GM12878 (cell line): ENCODE measurements at regions not wholly inside any gene's neighbourhood (a gene's known extent, or its start where the extent isn't known, plus 50 kb on each side); places are given as distances from the start of the nearest gene placed in this dataset.

Experiments used
- BHLHE40 ChIP-seq, 2 experiments: fragments of 450-650 bp in 1 of 2; IDR thresholded peaks; 2 replicates each; pipeline ENCODE4 v1.6.1; 2011 to 2017; ENCODE audit warnings: low read depth in 2 of 2, borderline replicate concordance in 1 of 2, improper control_type of control experiment in 1 of 2, low read length in 1 of 2, mild to moderate bottlenecking in 1 of 2
- BMI1 ChIP-seq: fragments of 450-650 bp; IDR thresholded peaks from 2 replicates; pipeline ENCODE4 v1.6.1; 2016; ENCODE audit warnings: mild to moderate bottlenecking, moderate library complexity, borderline replicate concordance
- CBX3 ChIP-seq: fragments of 200-600 bp; sonication (generic); IDR thresholded peaks from 2 replicates; pipeline ENCODE4 v1.6.1; 2016; ENCODE audit warnings: low read depth, borderline replicate concordance
- DPF2 ChIP-seq: fragments of 450-650 bp; IDR thresholded peaks from 2 replicates; pipeline ENCODE4 v1.6.1; 2017; ENCODE audit warnings: mild to moderate bottlenecking
- E4F1 ChIP-seq: fragments of 450-650 bp; IDR thresholded peaks from 2 replicates; pipeline ENCODE4 v1.6.1; 2018; ENCODE audit warnings: borderline replicate concordance, mild to moderate bottlenecking; ENCODE audit not compliant: partially characterized antibody
- GATAD2B ChIP-seq: fragments of 450-650 bp; conservative IDR thresholded peaks from 2 replicates; pipeline ENCODE4 v1.6.1; 2017; ENCODE audit warnings: low read depth, mild to moderate bottlenecking, moderate library complexity
- IKZF1 ChIP-seq: fragments of 450-650 bp; conservative IDR thresholded peaks from 2 replicates; pipeline ENCODE4 v1.6.1; 2017; ENCODE audit warnings: antibody characterized with exemption, mild to moderate bottlenecking
- JUND ChIP-seq: IDR thresholded peaks from 2 replicates; pipeline ENCODE4 v1.6.1; 2012; ENCODE audit warnings: low read depth, mild to moderate bottlenecking, low read length, improper control_type of control experiment, moderate library complexity
- POLR2A ChIP-seq: IDR thresholded peaks from 2 replicates; pipeline ENCODE4 v1.6.1; 2011; ENCODE audit warnings: low read depth, mild to moderate bottlenecking, low read length
- PRDM15 ChIP-seq: fragments of 450-650 bp; formaldehyde crosslinking; IDR thresholded peaks from 2 replicates; pipeline ENCODE4 v1.4.0; 2020; ENCODE audit warnings: mild to moderate bottlenecking, moderate library complexity
- RAD21 ChIP-seq: IDR thresholded peaks from 2 replicates; pipeline ENCODE4 v1.6.1; 2011; ENCODE audit warnings: mild to moderate bottlenecking, low read depth, low read length, moderate library complexity; ENCODE audit not compliant: insufficient read depth
- RUNX3 ChIP-seq: IDR thresholded peaks from 2 replicates; pipeline ENCODE4 v1.6.1; 2012; ENCODE audit warnings: low read length, inconsistent platforms
- TF ChIP-seq, protein P1 (sequence below): fragments of 450-650 bp; IDR thresholded peaks from 2 replicates; pipeline ENCODE4 v1.6.1; 2016; ENCODE audit warnings: mild to moderate bottlenecking, moderate library complexity, borderline replicate concordance
- TF ChIP-seq, protein P2 (sequence below): IDR thresholded peaks from 2 replicates; pipeline ENCODE4 v1.6.1; 2011; ENCODE audit warnings: low read depth, low read length, improper control_type of control experiment, borderline replicate concordance
- TF ChIP-seq, protein P3 (sequence below): fragments of 450-650 bp; IDR thresholded peaks from 2 replicates; pipeline ENCODE4 v1.6.1; 2017; ENCODE audit warnings: mild to moderate bottlenecking, moderate library complexity

DNA sequence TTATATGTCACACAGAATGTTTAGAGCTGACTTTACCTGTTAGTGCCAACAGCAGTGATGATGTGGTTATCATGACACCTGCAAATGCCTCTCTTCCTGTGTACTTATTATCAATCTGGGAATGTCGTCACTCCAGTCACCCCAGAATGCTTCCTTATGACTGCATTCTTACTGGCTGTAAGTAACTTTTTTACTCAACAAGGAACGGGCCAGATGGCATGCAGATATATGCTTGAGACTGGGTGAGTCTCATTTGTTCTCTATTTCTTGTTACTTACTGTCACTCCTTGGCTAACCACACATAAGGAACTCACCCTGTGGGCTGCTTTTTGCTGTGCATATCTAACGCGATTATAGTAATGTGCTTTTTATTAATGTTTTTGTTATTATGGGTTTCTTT lies 385.5 kb upstream of the MEF2C start (continued):
- TF ChIP-seq PRDM15 (CRISPR knock-in tag) (no peak), E4F1 (no peak), JUND (no peak), BMI1 (no peak), POLR2A (no peak), DPF2 (no peak; the same call in 1 of the 2 replicates), RUNX3 (peak; percentile 64), BHLHE40 (IDR thresholded peaks at IDR 0.05; ENCODE audit: borderline replicate concordance in 1 of 2, low read depth in 2 of 2, low read length in 1 of 2) (no peak), RAD21 (0 out of 2 replicates have a peak, but pooled peaks have one; percentile 12), IKZF1 (peak; percentile 45), GATAD2B (no peak), CBX3 (no peak)
- TF ChIP-seq, protein P1, sequence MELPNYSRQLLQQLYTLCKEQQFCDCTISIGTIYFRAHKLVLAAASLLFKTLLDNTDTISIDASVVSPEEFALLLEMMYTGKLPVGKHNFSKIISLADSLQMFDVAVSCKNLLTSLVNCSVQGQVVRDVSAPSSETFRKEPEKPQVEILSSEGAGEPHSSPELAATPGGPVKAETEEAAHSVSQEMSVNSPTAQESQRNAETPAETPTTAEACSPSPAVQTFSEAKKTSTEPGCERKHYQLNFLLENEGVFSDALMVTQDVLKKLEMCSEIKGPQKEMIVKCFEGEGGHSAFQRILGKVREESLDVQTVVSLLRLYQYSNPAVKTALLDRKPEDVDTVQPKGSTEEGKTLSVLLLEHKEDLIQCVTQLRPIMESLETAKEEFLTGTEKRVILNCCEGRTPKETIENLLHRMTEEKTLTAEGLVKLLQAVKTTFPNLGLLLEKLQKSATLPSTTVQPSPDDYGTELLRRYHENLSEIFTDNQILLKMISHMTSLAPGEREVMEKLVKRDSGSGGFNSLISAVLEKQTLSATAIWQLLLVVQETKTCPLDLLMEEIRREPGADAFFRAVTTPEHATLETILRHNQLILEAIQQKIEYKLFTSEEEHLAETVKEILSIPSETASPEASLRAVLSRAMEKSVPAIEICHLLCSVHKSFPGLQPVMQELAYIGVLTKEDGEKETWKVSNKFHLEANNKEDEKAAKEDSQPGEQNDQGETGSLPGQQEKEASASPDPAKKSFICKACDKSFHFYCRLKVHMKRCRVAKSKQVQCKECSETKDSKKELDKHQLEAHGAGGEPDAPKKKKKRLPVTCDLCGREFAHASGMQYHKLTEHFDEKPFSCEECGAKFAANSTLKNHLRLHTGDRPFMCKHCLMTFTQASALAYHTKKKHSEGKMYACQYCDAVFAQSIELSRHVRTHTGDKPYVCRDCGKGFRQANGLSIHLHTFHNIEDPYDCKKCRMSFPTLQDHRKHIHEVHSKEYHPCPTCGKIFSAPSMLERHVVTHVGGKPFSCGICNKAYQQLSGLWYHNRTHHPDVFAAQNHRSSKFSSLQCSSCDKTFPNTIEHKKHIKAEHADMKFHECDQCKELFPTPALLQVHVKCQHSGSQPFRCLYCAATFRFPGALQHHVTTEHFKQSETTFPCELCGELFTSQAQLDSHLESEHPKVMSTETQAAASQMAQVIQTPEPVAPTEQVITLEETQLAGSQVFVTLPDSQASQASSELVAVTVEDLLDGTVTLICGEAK, result no peak
- TF ChIP-seq, protein P2, sequence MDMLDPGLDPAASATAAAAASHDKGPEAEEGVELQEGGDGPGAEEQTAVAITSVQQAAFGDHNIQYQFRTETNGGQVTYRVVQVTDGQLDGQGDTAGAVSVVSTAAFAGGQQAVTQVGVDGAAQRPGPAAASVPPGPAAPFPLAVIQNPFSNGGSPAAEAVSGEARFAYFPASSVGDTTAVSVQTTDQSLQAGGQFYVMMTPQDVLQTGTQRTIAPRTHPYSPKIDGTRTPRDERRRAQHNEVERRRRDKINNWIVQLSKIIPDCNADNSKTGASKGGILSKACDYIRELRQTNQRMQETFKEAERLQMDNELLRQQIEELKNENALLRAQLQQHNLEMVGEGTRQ, result no peak
- TF ChIP-seq, protein P3, sequence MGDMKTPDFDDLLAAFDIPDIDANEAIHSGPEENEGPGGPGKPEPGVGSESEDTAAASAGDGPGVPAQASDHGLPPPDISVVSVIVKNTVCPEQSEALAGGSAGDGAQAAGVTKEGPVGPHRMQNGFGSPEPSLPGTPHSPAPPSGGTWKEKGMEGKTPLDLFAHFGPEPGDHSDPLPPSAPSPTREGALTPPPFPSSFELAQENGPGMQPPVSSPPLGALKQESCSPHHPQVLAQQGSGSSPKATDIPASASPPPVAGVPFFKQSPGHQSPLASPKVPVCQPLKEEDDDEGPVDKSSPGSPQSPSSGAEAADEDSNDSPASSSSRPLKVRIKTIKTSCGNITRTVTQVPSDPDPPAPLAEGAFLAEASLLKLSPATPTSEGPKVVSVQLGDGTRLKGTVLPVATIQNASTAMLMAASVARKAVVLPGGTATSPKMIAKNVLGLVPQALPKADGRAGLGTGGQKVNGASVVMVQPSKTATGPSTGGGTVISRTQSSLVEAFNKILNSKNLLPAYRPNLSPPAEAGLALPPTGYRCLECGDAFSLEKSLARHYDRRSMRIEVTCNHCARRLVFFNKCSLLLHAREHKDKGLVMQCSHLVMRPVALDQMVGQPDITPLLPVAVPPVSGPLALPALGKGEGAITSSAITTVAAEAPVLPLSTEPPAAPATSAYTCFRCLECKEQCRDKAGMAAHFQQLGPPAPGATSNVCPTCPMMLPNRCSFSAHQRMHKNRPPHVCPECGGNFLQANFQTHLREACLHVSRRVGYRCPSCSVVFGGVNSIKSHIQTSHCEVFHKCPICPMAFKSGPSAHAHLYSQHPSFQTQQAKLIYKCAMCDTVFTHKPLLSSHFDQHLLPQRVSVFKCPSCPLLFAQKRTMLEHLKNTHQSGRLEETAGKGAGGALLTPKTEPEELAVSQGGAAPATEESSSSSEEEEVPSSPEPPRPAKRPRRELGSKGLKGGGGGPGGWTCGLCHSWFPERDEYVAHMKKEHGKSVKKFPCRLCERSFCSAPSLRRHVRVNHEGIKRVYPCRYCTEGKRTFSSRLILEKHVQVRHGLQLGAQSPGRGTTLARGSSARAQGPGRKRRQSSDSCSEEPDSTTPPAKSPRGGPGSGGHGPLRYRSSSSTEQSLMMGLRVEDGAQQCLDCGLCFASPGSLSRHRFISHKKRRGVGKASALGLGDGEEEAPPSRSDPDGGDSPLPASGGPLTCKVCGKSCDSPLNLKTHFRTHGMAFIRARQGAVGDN, result no peak
